ENCODE measurements at regions not wholly inside any gene's neighbourhood (a gene's known extent, or its start where the extent isn't known, plus 50 kb on each side); places are given as distances from the start of the nearest gene placed in this dataset.

- TF ChIP-seq, protein P1, sequence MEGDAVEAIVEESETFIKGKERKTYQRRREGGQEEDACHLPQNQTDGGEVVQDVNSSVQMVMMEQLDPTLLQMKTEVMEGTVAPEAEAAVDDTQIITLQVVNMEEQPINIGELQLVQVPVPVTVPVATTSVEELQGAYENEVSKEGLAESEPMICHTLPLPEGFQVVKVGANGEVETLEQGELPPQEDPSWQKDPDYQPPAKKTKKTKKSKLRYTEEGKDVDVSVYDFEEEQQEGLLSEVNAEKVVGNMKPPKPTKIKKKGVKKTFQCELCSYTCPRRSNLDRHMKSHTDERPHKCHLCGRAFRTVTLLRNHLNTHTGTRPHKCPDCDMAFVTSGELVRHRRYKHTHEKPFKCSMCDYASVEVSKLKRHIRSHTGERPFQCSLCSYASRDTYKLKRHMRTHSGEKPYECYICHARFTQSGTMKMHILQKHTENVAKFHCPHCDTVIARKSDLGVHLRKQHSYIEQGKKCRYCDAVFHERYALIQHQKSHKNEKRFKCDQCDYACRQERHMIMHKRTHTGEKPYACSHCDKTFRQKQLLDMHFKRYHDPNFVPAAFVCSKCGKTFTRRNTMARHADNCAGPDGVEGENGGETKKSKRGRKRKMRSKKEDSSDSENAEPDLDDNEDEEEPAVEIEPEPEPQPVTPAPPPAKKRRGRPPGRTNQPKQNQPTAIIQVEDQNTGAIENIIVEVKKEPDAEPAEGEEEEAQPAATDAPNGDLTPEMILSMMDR (IDR thresholded peaks at IDR 0.05) = no peak
- H3K27ac ChIP-seq (ENCODE audit: low read depth in 1 of 2, low read length in 2 of 2) = no peak overlapping the region
- no peak for DNase-seq
- Mint-ChIP-seq H3K27ac (no peak overlapping the region), H3K9me3 (peaks cover 0 to 3% (median 0%) of the 10 kb centered on the region in 7 donors), H3K27me3 (ENCODE audit: low read depth in 3 of 3) (peaks cover 0 to 9% (median 6%) of the 10 kb centered on the region in 3 donors), H3K4me3 (no peak overlapping the region), H3K4me1 (peaks cover 2% of the 10 kb centered on the region), H3K36me3 (no peaks in the 10 kb centered on the region)
- intact Hi-C loops (cut with micrococcal nuclease) = no loop called here
- H3K4me3 ChIP-seq (replicated peaks in 1 of 3; ENCODE audit: low read depth in 2 of 3, low read length in 3 of 3) = no peak overlapping the region
- H2AFZ ChIP-seq (ENCODE audit: insufficient read depth, low read depth, low read length, poor library complexity, severe bottlenecking) = no peak overlapping the region
- H3K4me1 ChIP-seq (ENCODE audit: control insufficient read depth in 1 of 2, insufficient read depth in 2 of 2, low read length in 2 of 2) = peaks cover 0 to 9% of the 10 kb centered on the region in 2 donors
- WGBS (ENCODE audit: insufficient coverage) = 84% methylated on average over 4 of the region's 10 CpGs
- no peaks in the 10 kb centered on the region for H3K36me3 ChIP-seq (replicated peaks in 1 of 2; ENCODE audit: control insufficient read depth in 1 of 2, insufficient read depth in 2 of 2, low read length in 2 of 2)
- H3K9ac ChIP-seq (ENCODE audit: insufficient read depth, low read length, poor library complexity, severe bottlenecking) = no peak overlapping the region
- H3K9me3 ChIP-seq (replicated peaks in 1 of 2; ENCODE audit: control insufficient read depth in 1 of 2, insufficient read depth in 1 of 2, low read length in 2 of 2) = no peaks in the 10 kb centered on the region
- no peaks in the 10 kb centered on the region for H3K27me3 ChIP-seq (ENCODE audit: control insufficient read depth in 2 of 2, insufficient read depth in 2 of 2, low read length in 2 of 2)
- H4K20me1 ChIP-seq (ENCODE audit: insufficient read depth, low read length) = no peaks in the 10 kb centered on the region
- H3K79me2 ChIP-seq (ENCODE audit: insufficient read depth, low read length) = no peaks in the 10 kb centered on the region
- H3K4me2 ChIP-seq (replicated peaks; ENCODE audit: extremely low read depth, low read length, poor library complexity, severe bottlenecking) = no peak overlapping the region
Observed at GRCh38 chr10:113261161-113261560, 291.7 kb upstream of the HABP2 start.

GRCh38 chr10:113261611-113262091, 291.2 kb upstream of the HABP2 start:
- TF ChIP-seq, protein P1 (IDR thresholded peaks at IDR 0.05) = no peak
- Mint-ChIP-seq H3K27ac (no peak overlapping the region), H3K36me3 (no peaks in the 10 kb centered on the region), H3K9me3 (peaks cover 0 to 3% (median 0%) of the 10 kb centered on the region in 7 donors), H3K27me3 (ENCODE audit: low read depth in 3 of 3) (peaks cover 0 to 9% (median 6%) of the 10 kb centered on the region in 3 donors), H3K4me3 (no peak overlapping the region), H3K4me1 (peaks cover 4% of the 10 kb centered on the region)
- H4K20me1 ChIP-seq (ENCODE audit: insufficient read depth, low read length) = no peaks in the 10 kb centered on the region
- H3K9ac ChIP-seq (ENCODE audit: insufficient read depth, low read length, poor library complexity, severe bottlenecking) = no peak overlapping the region
- no peaks in the 10 kb centered on the region for H3K27me3 ChIP-seq (ENCODE audit: control insufficient read depth in 2 of 2, insufficient read depth in 2 of 2, low read length in 2 of 2)
- H3K27ac ChIP-seq (ENCODE audit: low read depth in 1 of 2, low read length in 2 of 2) = no peak overlapping the region
- DNase-seq = no peak
- H3K4me1 ChIP-seq (ENCODE audit: control insufficient read depth in 1 of 2, insufficient read depth in 2 of 2, low read length in 2 of 2) = peaks cover 2 to 14% of the 10 kb centered on the region in 2 donors
- WGBS (ENCODE audit: insufficient coverage) = 95% methylated on average over 6 of the region's 13 CpGs
- no peak overlapping the region for H2AFZ ChIP-seq (ENCODE audit: insufficient read depth, low read depth, low read length, poor library complexity, severe bottlenecking)
- no peaks in the 10 kb centered on the region for H3K36me3 ChIP-seq (replicated peaks in 1 of 2; ENCODE audit: control insufficient read depth in 1 of 2, insufficient read depth in 2 of 2, low read length in 2 of 2)
- H3K4me3 ChIP-seq (replicated peaks in 1 of 3; ENCODE audit: low read depth in 2 of 3, low read length in 3 of 3) = no peak overlapping the region
- H3K79me2 ChIP-seq (ENCODE audit: insufficient read depth, low read length) = no peaks in the 10 kb centered on the region
- no peaks in the 10 kb centered on the region for H3K9me3 ChIP-seq (replicated peaks in 1 of 2; ENCODE audit: control insufficient read depth in 1 of 2, insufficient read depth in 1 of 2, low read length in 2 of 2)
- intact Hi-C loops (cut with micrococcal nuclease) = no loop called here
- H3K4me2 ChIP-seq (replicated peaks; ENCODE audit: extremely low read depth, low read length, poor library complexity, severe bottlenecking) = no peak overlapping the region

Measured in CD14-positive monocyte (primary cell).